ENCODE measurements at regions not wholly inside any gene's neighbourhood (a gene's known extent, or its start where the extent isn't known, plus 50 kb on each side); places are given as distances from the start of the nearest gene placed in this dataset.

GRCh38 chr15:93201940-93202339, 112.9 kb upstream of the RGMA start:
- DNase-seq, result no peak
- intact Hi-C loops (cut with DNase I), result no loop called here

DNA sequence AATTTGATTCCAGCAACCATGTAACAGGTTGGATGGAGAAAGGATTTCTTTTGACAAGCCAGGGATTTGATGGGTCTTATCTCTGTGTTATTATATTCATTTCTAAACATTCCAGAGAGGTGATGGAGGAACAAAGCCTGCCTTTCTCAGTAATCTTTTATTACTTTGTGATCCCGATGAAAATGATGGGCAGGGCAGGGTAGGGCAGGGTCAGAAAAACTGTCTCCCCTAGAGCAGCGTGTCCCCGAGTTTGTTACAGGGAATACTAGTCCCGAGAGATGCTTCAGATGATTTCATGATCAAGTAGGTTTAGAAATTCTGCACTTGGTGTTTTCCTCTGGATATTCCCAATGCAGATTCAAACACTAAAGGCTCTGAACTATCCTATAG, 111.8 kb upstream of the RGMA start:
- intact Hi-C loops (cut with DNase I), result no loop called here
- no peak for DNase-seq

GRCh38 chr15:93200081-93200836, 111.2 kb upstream of the RGMA start:
- DNase-seq, result no peak
- intact Hi-C loops (cut with DNase I), result no loop called here

DNA sequence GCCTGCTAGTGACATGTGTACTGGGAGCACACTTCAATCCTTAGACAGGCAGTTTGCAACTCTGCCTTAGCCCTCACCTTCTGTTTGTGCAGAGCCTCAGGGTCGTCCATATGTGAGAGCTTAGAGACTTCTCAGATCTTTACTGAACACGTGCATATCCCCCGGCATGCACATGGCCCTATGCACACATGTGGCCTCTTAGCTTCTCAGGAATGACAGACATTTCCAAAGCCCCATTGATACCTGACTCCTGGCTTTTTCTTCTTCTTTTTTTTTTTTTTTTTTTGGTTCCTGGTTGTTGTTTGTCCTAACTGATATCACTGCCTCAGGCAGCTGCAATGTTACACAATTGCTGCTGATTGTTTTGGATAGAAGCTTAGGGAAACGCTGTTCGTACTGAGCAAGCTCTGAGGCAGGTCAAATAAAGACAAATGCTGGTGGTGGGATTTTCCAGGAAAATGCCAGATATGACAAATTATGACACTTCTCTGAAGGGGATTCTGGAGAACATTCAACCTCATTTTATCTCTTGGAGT, 107.2 kb upstream of the RGMA start:
- intact Hi-C loops (cut with DNase I), result no loop called here
- DNase-seq, result no peak

DNA sequence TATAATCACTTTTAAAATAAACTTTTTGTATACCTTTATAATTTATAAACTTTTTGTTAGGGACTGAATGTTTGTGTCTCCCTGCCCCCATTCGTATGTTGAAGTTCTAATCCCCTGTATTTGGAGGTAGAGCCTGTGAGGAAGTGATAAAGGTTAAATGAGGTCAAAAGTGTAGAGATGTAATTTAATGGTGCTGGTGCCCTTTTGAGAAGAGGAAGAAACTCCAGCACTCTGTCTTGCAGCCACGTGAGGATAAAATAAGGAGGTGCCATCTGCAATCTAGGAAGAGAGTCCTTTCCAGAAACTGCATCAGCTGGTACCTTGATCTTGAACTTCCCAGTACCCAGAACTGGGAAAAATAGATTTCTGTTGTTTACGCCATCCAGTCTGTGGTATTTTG, 106.1 kb upstream of the RGMA start:
- intact Hi-C loops (cut with DNase I), result no loop called here
- no peak for DNase-seq

DNA sequence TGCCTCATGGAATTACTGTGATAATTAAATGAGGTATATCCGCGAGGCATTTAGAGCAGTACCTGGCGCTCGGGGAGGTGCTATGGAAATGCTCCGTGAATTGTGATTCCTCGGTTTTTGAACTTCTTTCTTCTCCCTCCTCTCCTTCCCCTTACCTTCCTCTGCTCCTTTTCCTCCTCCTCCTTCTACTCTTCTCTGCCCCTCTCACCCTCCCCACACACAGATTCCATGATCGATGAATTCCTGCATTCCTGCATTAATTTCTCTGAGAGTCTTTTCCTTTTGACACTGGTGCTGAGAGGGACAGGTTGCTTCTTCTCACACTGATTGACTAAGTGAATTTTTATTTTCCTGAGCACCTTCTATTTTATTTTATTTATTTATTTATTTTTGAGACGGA, 101.2 kb upstream of the RGMA start:
- DNase-seq, result no peak
- intact Hi-C loops (cut with DNase I), result no loop called here

GRCh38 chr15:93189561-93189960, 100.5 kb upstream of the RGMA start:
- intact Hi-C loops (cut with DNase I), result no loop called here
- DNase-seq, result no peak

- no peak for DNase-seq
- intact Hi-C loops (cut with DNase I), result no loop called here
Measured at GRCh38 chr15:93188236-93188635, 99.2 kb upstream of the RGMA start.

GRCh38 chr15:93185796-93186195, 96.8 kb upstream of the RGMA start:
- intact Hi-C loops (cut with DNase I), result no loop called here
- no peak for DNase-seq

GRCh38 chr15:93182703-93183205, 93.7 kb upstream of the RGMA start:
- no peak for DNase-seq
- intact Hi-C loops (cut with DNase I), result no loop called here

GRCh38 chr15:93180656-93181055, 91.6 kb upstream of the RGMA start:
- intact Hi-C loops (cut with DNase I), result no loop called here

GRCh38 chr15:93180128-93180527, 91.1 kb upstream of the RGMA start:
- no peak for DNase-seq
- intact Hi-C loops (cut with DNase I), result no loop called here

More at GRCh38 chr15:93180656-93181055, 91.6 kb upstream of the RGMA start:
- no peak for DNase-seq

DNA sequence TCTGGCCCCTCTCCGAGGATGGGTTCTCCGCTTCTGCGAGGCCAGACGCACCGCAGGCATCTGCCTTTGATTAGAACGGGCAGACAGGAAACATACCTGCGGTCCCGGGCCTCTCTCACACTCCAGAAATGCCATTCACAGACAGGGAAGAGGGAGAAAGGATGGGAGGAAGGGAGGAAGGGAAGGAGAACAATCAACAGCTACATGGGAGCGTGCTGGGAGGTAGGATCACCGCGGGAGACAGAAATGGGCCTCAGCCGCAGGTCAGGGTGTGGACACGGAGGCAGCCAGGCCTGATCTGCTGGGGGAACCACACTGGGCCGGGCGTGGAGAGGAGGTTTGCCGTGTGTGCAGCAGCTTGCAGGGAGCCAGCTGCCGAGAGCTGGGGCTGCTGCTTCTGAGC, 90.7 kb upstream of the RGMA start:
- no peak for DNase-seq
- intact Hi-C loops (cut with DNase I), result no loop called here

GRCh38 chr15:93179072-93179471, 90.1 kb upstream of the RGMA start:
- DNase-seq, result peak in 12 of 42 donors; percentile 5 to 46 (median 10)
- intact Hi-C loops (cut with DNase I), result no loop called here

DNA sequence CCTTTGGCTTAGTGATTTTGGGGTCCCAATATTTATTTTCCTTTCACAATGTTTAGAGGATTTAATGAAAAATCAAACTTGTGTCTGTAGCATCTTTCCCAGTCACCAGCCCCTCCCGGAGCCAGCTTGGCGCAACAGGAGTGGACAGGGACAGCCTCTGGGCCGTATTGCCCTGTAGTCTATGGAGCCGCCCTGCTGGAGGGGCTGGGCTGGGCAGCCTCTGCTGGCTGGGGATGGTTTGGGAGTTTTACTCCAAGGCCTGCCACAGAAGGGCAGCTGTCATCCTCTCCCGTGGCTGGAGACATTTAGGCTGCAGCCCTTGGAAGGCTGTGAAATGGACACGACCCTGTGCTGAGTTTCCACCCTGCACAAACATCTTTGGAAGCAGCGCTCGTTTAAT, 89.4 kb upstream of the RGMA start:
- intact Hi-C loops (cut with DNase I), result no loop called here

GRCh38 chr15:93176065-93176464, 87.1 kb upstream of the RGMA start:
- intact Hi-C loops (cut with DNase I), result no loop called here
- no peak for DNase-seq

More for the DNA sequence above, 89.4 kb upstream of the RGMA start:
- no peak for DNase-seq

DNA sequence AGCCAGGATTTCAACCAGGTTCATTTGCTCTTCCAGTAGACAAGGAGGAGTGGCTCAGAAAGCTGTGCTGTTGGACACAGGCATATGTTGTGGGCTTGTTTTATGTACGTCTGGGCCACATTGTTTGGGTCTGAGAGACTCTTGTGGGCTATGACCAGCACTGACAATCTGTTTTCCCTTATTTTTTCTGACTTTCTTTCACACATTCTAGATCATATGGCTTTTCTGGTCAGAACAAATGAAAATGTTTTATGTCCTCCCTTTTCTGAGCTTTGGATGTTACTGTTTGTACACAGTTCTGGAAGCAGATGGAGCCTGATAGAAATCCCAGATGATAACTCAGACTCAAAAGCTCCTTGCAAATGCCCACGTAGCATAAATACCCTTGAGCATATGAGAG, 85.8 kb upstream of the RGMA start:
- intact Hi-C loops (cut with DNase I), result no loop called here
- no peak for DNase-seq

GRCh38 chr15:93173369-93173768, 84.4 kb upstream of the RGMA start:
- DNase-seq, result no peak
- intact Hi-C loops (cut with DNase I), result no loop called here

- intact Hi-C loops (cut with DNase I), result no loop called here
- no peak for DNase-seq
Measured at GRCh38 chr15:93171476-93171875, 82.5 kb upstream of the RGMA start.

- intact Hi-C loops (cut with DNase I), result no loop called here
- no peak for DNase-seq
Measured at GRCh38 chr15:93170329-93170728, 81.3 kb upstream of the RGMA start.

DNA sequence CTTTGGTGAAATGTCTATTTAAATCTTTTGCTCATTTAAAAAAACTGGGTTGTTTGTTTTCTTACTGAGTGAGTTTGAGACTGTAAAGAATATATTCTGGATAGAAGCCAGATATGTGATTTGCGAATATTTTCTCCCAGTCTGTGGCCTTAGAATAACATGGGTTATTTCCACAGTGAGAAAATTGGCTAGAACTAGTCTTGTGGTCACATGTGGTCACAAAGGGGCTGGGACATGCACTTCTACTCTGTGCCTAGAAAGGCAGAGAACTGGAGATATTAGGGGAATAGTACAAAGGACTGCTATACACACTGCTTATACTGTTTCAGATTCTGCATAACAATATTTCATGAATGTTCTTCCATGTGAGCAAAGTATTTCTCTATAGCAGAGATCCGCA, 79.9 kb upstream of the RGMA start:
- no peak for DNase-seq
- intact Hi-C loops (cut with DNase I), result no loop called here
